ENCODE measurements at regions not wholly inside any gene's neighbourhood (a gene's known extent, or its start where the extent isn't known, plus 50 kb on each side); places are given as distances from the start of the nearest gene placed in this dataset.

DNA sequence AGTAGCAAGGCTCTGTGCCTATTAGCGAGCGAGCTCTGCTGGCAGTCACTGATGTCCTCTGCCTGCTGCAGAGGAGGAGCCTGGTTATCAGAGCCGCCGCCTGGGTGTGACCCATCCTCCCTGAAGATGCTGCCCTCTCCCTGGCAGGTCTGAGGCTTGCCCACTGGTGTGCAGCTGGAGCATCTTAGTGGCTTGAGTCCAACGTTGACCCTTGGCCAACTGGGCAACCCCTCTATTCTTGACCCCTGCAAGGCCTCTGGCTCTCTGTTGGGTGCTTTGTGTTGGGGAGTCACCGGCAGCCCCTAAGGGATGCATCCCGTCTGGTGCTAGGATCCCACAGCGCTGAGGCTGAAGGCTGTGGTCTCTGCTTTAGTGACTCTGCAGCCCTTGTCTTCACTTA is 277.9 kb upstream of the SOX1 start:
- TF ChIP-seq, protein P1, sequence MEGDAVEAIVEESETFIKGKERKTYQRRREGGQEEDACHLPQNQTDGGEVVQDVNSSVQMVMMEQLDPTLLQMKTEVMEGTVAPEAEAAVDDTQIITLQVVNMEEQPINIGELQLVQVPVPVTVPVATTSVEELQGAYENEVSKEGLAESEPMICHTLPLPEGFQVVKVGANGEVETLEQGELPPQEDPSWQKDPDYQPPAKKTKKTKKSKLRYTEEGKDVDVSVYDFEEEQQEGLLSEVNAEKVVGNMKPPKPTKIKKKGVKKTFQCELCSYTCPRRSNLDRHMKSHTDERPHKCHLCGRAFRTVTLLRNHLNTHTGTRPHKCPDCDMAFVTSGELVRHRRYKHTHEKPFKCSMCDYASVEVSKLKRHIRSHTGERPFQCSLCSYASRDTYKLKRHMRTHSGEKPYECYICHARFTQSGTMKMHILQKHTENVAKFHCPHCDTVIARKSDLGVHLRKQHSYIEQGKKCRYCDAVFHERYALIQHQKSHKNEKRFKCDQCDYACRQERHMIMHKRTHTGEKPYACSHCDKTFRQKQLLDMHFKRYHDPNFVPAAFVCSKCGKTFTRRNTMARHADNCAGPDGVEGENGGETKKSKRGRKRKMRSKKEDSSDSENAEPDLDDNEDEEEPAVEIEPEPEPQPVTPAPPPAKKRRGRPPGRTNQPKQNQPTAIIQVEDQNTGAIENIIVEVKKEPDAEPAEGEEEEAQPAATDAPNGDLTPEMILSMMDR (IDR thresholded peaks at IDR 0.05) = no peak
- no peak for TF ChIP-seq POLR2A (IDR thresholded peaks at IDR 0.05)

Data from right lobe of liver (tissue), 4 donors.